ENCODE measurements at regions not wholly inside any gene's neighbourhood (a gene's known extent, or its start where the extent isn't known, plus 50 kb on each side); places are given as distances from the start of the nearest gene placed in this dataset.
"Not testable (repeated sequence)": the region's sequence is repeated elsewhere in the genome, so short reads cannot be mapped to it uniquely, and the experiment has no call there.

DNA sequence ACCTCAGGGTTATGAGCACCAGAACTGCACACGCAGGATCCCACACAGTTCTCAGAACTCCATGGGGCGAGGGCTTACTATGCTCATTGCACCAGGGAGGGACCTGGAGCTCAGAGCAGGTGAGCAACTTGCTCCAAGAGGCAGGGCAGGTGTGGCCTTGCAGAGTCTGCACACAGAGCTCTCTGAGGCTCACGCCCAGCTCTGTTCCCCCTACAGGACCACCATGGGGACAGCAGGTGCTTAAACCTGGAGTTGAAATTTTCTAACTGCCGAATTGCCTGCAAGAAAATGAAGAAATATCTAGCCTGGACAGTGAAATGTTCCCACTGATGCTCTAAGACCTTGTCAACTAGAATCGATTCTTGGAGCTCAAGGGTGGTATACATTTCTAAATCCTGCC is 49.9 kb upstream of the MSMB start:
- H3K4me3 ChIP-seq (ENCODE audit: low read depth, low read length); DNase-seq (ENCODE audit: low read depth): not testable (repeated sequence)

DNA sequence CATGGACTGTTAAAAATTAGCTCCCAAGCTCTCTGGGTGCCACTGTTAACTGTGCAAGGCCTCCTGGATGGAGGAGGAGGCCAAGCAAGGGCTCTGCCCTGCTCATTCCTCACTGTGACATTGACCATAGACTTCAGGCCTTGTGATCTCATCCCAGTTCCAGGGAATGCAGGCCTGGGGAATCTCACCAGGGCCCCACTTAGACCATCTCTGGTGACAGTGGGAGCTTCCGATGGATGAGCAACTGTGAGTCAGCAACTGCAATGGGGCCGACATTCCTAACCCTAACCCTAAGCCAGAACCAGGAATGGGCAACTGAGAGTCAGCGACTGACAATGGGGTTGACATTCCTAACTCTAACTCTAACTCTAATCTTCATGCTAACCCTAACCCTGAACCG is 50.4 kb upstream of the MSMB start:
- TF ChIP-seq, protein P1, sequence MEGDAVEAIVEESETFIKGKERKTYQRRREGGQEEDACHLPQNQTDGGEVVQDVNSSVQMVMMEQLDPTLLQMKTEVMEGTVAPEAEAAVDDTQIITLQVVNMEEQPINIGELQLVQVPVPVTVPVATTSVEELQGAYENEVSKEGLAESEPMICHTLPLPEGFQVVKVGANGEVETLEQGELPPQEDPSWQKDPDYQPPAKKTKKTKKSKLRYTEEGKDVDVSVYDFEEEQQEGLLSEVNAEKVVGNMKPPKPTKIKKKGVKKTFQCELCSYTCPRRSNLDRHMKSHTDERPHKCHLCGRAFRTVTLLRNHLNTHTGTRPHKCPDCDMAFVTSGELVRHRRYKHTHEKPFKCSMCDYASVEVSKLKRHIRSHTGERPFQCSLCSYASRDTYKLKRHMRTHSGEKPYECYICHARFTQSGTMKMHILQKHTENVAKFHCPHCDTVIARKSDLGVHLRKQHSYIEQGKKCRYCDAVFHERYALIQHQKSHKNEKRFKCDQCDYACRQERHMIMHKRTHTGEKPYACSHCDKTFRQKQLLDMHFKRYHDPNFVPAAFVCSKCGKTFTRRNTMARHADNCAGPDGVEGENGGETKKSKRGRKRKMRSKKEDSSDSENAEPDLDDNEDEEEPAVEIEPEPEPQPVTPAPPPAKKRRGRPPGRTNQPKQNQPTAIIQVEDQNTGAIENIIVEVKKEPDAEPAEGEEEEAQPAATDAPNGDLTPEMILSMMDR (IDR thresholded peaks at IDR 0.05; ENCODE audit: insufficient read depth, low read length), result no peak
- no peak for DNase-seq (ENCODE audit: low read depth)
- H3K4me3 ChIP-seq (ENCODE audit: low read depth, low read length), result no peak overlapping the region

DNA sequence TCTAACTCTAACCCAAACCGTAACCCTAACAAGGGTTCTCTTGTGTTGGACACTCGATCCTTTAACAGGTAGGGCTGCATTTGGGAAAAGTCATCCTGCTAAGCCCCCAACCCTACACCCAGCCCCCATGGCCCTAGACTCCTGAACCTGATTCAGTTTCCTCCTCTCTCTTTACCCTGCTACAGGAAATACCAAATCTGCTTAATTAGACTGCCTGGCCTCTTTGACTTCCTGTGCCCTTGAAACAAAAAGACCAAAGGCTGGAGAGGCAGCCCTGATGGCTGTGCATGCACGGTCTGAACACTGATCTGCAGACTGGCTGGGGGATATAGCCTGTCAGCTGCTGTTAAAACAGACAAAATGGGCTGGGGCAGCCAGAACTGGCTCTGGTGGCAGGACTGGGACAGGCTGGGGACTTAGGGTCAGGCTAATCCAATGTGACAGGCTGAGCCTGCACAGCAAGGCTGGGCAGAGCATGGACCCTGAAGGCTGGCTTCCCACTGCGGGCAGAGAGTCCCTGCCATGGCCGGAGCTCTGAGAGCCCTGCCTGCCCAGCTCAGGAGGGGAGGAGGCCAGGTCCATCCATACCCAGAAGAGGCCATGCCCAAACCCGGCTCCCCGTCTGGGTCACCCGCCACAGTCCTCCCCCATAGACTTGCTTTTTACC is 51.0 kb upstream of the MSMB start:
- no peak overlapping the region for H3K4me3 ChIP-seq (ENCODE audit: low read depth, low read length)
- TF ChIP-seq, protein P1 (IDR thresholded peaks at IDR 0.05; ENCODE audit: insufficient read depth, low read length), result no peak
- DNase-seq (ENCODE audit: low read depth), result no peak

DNA sequence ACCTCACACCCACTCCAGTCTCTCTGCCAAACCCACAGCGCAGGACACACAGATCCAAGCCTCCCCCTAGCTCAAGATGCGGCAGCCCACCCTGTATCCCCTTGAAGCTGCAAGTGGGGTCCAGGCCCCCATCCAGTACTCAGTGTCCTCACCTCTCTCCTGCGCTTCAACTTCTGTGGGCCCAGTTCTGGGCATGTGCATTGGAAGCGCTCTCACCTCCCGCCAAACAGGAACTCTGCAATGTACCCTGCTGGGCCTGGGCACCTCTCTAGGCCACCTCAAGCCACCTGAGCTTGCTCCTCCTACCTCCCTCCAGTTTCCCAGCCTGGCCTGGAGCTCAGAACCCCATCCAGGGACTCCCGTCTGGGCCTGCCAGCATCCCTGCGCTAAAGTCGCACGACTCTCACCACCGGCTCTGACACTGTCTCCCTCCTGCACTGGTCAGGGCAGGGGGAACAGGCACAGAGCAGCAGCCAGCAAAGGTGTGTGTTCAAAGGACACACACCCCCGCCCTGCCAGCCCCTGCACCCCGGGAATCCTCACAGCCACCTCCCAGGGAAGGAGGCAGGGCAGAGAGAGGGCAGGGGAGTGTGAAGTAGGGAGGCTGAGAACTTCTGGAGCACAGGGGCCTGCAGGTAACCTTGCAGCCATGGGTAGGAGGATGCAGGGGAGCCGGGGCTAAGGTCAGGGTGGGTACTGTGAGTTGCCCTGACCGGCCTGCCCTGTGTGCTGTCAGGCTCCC is 51.7 kb upstream of the MSMB start:
- no peak for DNase-seq (ENCODE audit: low read depth)
- TF ChIP-seq, protein P1 (IDR thresholded peaks at IDR 0.05; ENCODE audit: insufficient read depth, low read length), result no peak
- no peak overlapping the region for H3K4me3 ChIP-seq (ENCODE audit: low read depth, low read length)

DNA sequence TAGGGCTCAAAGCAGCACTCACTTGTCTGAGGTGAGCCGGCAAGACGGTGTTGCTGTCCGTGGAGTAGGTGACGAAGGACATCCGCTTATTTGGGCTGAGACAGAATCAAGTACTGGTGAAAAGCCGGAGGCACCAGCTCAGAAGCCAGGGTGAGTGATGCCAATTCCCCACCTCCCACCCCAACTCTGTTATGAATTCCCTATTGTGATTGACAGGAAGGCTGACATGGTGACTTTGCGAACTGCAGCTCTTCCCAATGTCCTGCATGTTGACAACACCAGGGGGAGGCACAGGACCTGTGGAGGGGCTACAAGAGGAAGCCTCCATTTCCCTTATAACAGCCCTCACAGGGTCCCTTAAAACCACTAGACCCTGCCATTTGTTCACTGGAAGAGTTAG is 52.3 kb upstream of the MSMB start:
- TF ChIP-seq, protein P1 (IDR thresholded peaks at IDR 0.05; ENCODE audit: insufficient read depth, low read length), result no peak
- DNase-seq (ENCODE audit: low read depth), result no peak
- no peak overlapping the region for H3K4me3 ChIP-seq (ENCODE audit: low read depth, low read length)

DNA sequence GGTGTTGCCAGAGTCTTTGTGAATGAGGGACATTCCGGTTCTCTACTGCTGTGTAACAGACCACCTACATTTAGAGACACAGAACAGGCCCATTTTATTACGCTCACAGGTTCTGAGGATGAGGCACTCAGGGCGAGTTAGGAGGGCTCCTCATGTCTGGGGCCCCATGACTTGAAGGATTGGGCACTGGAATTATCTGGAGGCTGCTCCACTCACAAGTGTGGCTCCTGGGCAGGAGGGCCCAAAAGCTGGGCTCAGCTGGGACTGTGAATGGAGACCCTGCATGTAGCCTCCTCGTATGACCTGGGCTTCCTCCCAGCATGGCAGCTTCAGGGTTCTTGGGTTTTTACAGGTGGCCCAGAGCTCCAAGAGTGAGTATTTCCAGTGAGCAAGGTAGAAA is 52.9 kb upstream of the MSMB start:
- not testable (repeated sequence) for H3K4me3 ChIP-seq (ENCODE audit: low read depth, low read length); DNase-seq (ENCODE audit: low read depth)

DNA sequence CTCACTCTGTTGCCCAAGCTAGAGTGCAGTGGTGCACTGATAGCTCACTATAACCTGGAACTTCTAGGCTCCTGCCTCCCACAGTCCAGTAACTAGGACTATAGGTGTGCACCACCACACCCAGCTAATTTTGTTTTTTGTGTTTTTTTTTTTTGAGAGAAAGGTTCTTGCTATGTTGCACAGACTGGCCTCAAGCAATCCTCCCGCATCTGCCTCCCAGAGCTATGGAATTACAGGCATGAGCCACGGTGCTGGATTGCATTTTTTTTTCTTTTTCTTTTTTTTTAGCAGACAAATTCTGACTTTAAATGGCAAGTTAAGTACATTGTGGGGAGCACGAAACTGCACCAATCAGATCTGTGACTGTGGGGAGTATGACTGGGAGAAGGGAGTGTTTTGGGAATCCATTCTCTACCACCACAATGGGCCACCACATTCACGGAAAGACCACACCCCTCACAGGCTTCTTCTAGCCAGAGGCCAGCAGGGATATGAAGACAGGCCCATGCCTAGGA is 58.1 kb upstream of the MSMB start:
- TF ChIP-seq, protein P1 (IDR thresholded peaks at IDR 0.05; ENCODE audit: insufficient read depth, low read length), result no peak
- no peak for DNase-seq (ENCODE audit: low read depth)
- no peak overlapping the region for H3K4me3 ChIP-seq (ENCODE audit: low read depth, low read length)

DNA sequence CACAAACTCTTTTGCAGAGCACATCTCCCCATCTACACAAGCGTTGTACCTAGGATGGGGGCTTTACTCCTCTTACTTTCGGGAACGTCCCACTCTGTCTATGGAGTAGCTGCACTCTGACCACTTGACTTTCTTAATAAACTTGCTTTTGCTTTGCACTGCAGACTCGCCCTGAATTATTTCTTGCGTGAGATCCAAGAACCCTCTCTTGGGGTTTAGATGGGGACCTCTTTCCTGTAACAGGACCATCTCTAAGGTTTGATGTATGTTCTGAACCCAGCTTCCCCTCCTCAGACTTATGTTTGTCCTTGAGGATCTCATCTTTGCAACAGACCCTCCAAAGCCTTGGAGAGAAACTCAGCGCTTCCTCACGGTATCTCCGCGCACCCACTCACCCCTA is 59.3 kb upstream of the MSMB start:
- not testable (repeated sequence) for H3K4me3 ChIP-seq (ENCODE audit: low read depth, low read length); DNase-seq (ENCODE audit: low read depth)

DNA sequence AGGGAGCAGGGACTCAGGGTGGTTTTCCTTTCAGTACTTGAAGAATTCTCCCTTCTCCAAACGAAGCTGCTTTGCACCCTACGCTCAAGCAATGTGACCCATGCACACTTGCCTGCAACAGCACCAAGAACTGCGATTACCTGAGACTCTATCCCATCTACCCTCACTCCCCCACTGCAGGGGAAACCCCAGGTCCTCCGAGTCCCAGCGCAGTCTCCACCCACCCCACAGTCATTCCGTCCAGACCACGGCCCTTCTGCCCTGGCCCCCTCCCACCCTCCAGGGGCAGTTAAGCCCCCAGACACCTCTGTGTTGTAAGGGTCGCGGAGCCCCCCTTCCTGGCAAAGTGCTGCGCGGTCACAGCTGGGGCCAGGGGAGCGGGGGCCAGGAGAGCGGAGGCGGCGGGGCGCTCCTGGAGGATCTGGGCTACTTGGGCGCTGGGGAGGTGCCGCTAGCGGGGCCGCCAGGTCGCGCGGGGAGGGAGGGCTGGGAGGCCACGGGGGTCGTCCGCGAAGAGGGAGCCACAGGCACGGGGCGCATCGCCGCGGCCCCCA is 59.9 kb upstream of the MSMB start:
- DNase-seq (ENCODE audit: low read depth), result not testable (repeated sequence)
- H3K4me3 ChIP-seq (ENCODE audit: low read depth, low read length), result peak overlapping the region; percentile 66

All from fibroblast of the aortic adventitia (primary cell).